HG03135 (cell line): ENCODE measurements at regions not wholly inside any gene's neighbourhood (a gene's known extent, or its start where the extent isn't known, plus 50 kb on each side); places are given as distances from the start of the nearest gene placed in this dataset.
"Not testable (repeated sequence)": the region's sequence is repeated elsewhere in the genome, so short reads cannot be mapped to it uniquely, and the experiment has no call there.

Source experiments
- ATAC-seq: cut with Tn5 transposase; IDR thresholded peaks from one replicate; pipeline ENCODE4 v1.9.1; 2021; ENCODE audit warnings: mild to moderate bottlenecking, moderate library complexity; ENCODE audit not compliant: unreplicated experiment

- no peak for ATAC-seq
Measured at GRCh38 chr2:180238729-180239128, 231.6 kb upstream of the CWC22 start.

- ATAC-seq, result not testable (repeated sequence)
Measured at GRCh38 chr2:180236061-180236460, 229.0 kb upstream of the CWC22 start.

DNA sequence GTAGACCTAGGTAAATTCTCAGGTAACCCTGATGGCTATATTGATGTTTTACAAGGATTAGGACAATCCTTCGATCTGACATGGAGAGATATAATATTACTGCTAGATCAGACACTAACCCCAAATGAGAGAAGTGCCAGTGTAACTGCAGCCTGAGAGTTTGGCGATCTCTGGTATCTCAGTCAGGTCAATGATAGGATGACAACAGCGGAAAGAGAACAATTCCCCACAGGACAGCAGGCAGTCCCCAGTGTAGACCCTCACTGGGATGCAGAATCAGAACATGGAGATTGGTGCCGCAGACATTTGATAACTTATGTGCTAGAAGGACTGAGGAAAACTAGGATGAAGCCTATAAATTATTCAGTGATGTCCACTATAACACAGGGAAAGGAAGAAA is 228.4 kb upstream of the CWC22 start:
- ATAC-seq, result not testable (repeated sequence)

- not testable (repeated sequence) for ATAC-seq
Measured at GRCh38 chr2:180234991-180235390, 227.9 kb upstream of the CWC22 start.

- ATAC-seq, result no peak
Measured at GRCh38 chr2:180231015-180231414, 223.9 kb upstream of the CWC22 start.

- no peak for ATAC-seq
Measured at GRCh38 chr2:180227461-180227860, 220.4 kb upstream of the CWC22 start.

- ATAC-seq, result no peak
Measured at GRCh38 chr2:180225118-180225517, 218.0 kb upstream of the CWC22 start.

DNA sequence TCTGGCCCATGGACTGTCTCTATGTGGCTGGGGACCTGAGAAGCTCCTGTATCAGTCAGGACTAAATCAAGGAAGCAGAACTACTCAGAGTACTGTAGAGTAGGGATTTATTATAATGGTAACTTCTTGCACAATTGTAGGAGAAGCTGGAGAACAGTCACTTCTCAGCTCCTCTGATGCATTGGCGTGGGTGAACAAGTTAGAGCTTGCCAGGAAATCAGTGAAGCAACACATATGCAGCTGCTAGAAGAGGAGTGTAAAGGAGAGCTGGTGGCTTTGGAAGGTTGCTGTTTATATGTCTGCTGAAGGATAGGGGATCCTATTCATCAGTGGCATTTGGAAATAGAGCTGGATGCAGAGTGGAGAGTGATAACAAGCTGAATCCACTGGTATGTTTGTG is 215.5 kb upstream of the CWC22 start:
- ATAC-seq, result no peak

GRCh38 chr2:180219491-180219890 is 212.4 kb upstream of the CWC22 start:
- ATAC-seq, result no peak

- no peak for ATAC-seq
Measured at GRCh38 chr2:180208841-180209240, 201.7 kb upstream of the CWC22 start.

- no peak for ATAC-seq
Measured at GRCh38 chr2:180205621-180206235, 198.6 kb upstream of the CWC22 start.

GRCh38 chr2:180203972-180204371 is 196.9 kb upstream of the CWC22 start:
- no peak for ATAC-seq

- no peak for ATAC-seq
Measured at GRCh38 chr2:180202467-180202951, 195.4 kb upstream of the CWC22 start.

DNA sequence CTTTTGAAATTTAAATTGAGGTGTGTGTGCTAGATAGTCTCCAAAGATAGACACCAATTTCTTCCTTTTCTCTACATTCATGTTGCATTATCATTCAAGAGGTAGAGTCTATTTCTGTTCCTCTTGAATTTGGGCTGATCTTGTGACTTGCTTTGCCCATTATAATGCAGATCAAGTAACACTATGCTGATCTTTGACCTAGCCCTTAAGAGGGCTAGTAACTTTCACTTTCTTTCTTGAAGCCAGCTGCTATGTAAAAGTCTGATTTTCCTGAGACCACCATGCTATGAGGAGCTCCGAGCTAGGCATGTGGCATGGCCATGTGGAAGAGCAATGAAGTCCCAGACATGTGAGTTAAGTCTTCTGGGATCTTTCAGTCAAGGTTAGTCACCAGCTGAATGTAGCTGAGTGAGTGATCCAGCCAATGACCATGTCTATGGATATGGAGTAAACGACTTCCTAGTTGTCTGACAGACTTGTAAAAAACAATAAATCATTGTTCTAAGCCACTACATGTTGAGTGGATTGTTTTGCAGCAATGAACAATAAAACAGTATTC is 189.4 kb upstream of the CWC22 start:
- ATAC-seq, result no peak

GRCh38 chr2:180195847-180196246 is 188.8 kb upstream of the CWC22 start:
- no peak for ATAC-seq

- no peak for ATAC-seq
Measured at GRCh38 chr2:180191432-180192124, 184.5 kb upstream of the CWC22 start.

- no peak for ATAC-seq
Measured at GRCh38 chr2:180190851-180191250, 183.8 kb upstream of the CWC22 start.

- no peak for ATAC-seq
Measured at GRCh38 chr2:180187611-180188010, 180.5 kb upstream of the CWC22 start.

- no peak for ATAC-seq
Measured at GRCh38 chr2:180184506-180184905, 177.4 kb upstream of the CWC22 start.

DNA sequence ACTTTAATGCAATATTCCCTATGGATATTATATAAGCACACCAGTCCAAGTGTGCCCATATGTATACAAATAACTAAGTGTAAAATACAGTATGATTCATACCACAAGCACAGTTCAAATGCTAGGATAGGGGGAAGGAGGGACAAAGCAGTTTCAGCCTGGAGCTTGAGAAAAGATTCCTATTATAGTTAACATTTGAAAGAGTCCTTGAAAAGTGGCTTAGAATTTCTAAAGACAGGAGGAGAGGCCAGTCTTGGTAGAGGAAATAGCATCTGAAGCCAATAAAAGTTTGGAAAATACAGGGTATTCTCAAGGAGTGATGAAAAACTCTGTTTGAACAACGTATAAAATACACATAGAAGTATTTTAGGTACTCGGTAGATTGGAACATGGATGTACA is 173.4 kb upstream of the CWC22 start:
- no peak for ATAC-seq

DNA sequence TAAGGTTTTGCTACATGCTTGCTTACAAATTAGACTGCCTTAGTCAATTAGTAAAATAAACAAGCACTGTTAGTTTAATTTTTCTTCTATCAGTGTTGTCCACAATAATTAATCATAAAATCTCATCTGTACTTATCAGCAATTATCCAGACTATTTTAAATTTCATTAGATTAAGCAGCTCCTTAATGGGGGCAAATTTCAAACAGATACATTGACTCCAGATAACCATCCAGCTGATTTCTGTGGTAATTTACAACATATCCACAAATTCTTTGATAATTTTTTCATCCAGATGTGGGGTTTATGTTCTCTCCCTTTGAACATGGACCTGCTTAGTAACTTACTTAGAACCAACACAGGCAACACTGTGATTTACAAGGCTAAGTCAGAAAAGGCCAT is 170.4 kb upstream of the CWC22 start:
- ATAC-seq, result no peak

- ATAC-seq, result no peak
Measured at GRCh38 chr2:180175736-180176135, 168.6 kb upstream of the CWC22 start.
